Transverse colon (tissue), 4 donors: ENCODE measurements at regions not wholly inside any gene's neighbourhood (a gene's known extent, or its start where the extent isn't known, plus 50 kb on each side); places are given as distances from the start of the nearest gene placed in this dataset.

Experiments used
- CTCF ChIP-seq, 5 experiments: fragments of 200-600 bp in 3 of 5; fragments of 450-650 bp in 2 of 5; sonication (generic) in 3 of 5; IDR thresholded peaks; 1 replicate in 2 of 5; 2 replicates in 3 of 5; pipeline ENCODE4 v1.5.1; 2016 to 2017; ENCODE audit warnings: antibody characterized with exemption in 5 of 5, inconsistent platforms in 3 of 5, mild to moderate bottlenecking in 2 of 5, moderate library complexity in 1 of 5
- EP300 ChIP-seq: sonication (generic); formaldehyde crosslinking; IDR thresholded peaks from one replicate; pipeline ENCODE4 v1.6.1; 2017; ENCODE audit warnings: antibody characterized with exemption, low read depth
- POLR2A ChIP-seq: fragments of 450-650 bp; IDR thresholded peaks from one replicate; pipeline ENCODE4 v1.6.1; 2016; ENCODE audit warnings: antibody characterized with exemption, mild to moderate bottlenecking, moderate library complexity
- POLR2AphosphoS5 ChIP-seq, 3 donors: sonication (generic); formaldehyde crosslinking; IDR thresholded peaks; one replicate each; pipeline ENCODE4 v1.6.1; 2016; ENCODE audit warnings: antibody characterized with exemption in 3 of 3

- TF ChIP-seq POLR2AphosphoS5 (IDR thresholded peaks at IDR 0.05) (no peak), CTCF (IDR thresholded peaks at IDR 0.05) (no peak), EP300 (no peak), POLR2A (no peak)
Measured at GRCh38 chr21:35338281-35338680, 289.2 kb upstream of the RUNX1 start.
